Immature natural killer cell (primary cell): ENCODE measurements at regions not wholly inside any gene's neighbourhood (a gene's known extent, or its start where the extent isn't known, plus 50 kb on each side); places are given as distances from the start of the nearest gene placed in this dataset.
"Not testable (repeated sequence)": the region's sequence is repeated elsewhere in the genome, so short reads cannot be mapped to it uniquely, and the experiment has no call there.

Experiments used
- DNase-seq, 3 donors: peaks; one replicate each; pipeline ENCODE4 v3.0.0; 2022; ENCODE audit warnings: mixed read lengths in 1 of 3
- H3K27ac Mint-ChIP-seq, 6 donors: one replicate each; pipeline ENCODE4 v1.8.0; 2020; ENCODE audit warnings: mixed read lengths in 6 of 6, mild to moderate bottlenecking in 5 of 6, inconsistent platforms in 4 of 6, moderate library complexity in 3 of 6
- H3K27me3 Mint-ChIP-seq, 3 donors: one replicate each; pipeline ENCODE4 v1.8.0; 2020 to 2021; ENCODE audit warnings: low read depth in 3 of 3, mild to moderate bottlenecking in 3 of 3, mixed read lengths in 3 of 3, moderate library complexity in 3 of 3, inconsistent platforms in 1 of 3
- H3K36me3 Mint-ChIP-seq, 3 donors: one replicate each; pipeline ENCODE4 v1.8.0; 2020; ENCODE audit warnings: mixed read lengths in 3 of 3, inconsistent platforms in 2 of 3, mild to moderate bottlenecking in 2 of 3
- H3K4me1 Mint-ChIP-seq, 2 donors: one replicate each; pipeline ENCODE4 v1.8.0; 2020; ENCODE audit warnings: inconsistent platforms in 2 of 2, mild to moderate bottlenecking in 2 of 2, mixed read lengths in 2 of 2, moderate library complexity in 1 of 2
- H3K4me3 Mint-ChIP-seq, 5 donors: one replicate each; pipeline ENCODE4 v1.8.0; 2020; ENCODE audit warnings: mild to moderate bottlenecking in 5 of 5, mixed read lengths in 5 of 5, inconsistent platforms in 3 of 5, moderate library complexity in 3 of 5
- H3K9me3 Mint-ChIP-seq, 6 donors: one replicate each; pipeline ENCODE4 v1.8.0; 2020; ENCODE audit warnings: mild to moderate bottlenecking in 6 of 6, mixed read lengths in 6 of 6, inconsistent platforms in 4 of 6, moderate library complexity in 3 of 6

DNA sequence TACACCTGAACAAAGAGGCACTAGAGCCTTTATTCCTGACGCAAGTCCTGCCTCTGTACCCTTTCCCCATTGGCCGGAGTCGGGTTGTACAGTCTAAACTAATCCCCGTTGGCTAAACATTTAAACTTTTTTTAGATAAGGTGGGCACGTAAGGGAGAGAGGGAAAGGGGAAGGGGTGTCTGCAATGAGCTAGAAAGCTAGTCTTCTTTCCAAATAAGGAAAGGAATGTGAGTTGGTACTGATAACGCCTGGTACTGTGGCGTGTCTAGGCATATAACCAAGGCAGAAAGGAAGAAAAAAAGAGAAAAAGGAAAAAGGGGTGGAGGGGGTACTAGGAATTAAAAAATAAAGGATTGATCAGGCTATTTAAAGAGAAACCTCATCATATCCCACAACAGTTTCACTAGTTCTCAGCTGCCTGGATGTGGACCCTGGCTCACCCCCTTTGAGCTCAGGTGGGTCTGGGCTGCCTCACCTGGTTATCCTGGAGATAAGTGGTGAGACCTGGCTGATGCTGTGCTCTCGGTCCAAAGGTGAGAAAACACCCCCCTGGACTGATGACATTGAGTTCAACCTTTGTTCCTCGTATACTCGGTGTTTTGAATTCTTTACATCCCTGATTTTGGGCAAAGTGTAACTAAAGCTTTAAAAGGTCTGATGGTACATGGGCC is 90.9 kb upstream of the EEF2KMT start:
- Mint-ChIP-seq H3K4me3 (no peak overlapping the region), H3K9me3 (no peaks in the 10 kb centered on the region), H3K27ac (no peak overlapping the region), H3K27me3 (peaks cover under 1 to 8% (median 2%) of the 10 kb centered on the region in 3 donors), H3K36me3 (no peaks in the 10 kb centered on the region), H3K4me1 (no peaks in the 10 kb centered on the region)
- DNase-seq, result no peak

GRCh38 chr16:5187402-5187952 is 89.9 kb upstream of the EEF2KMT start:
- Mint-ChIP-seq H3K4me3 (no peak overlapping the region), H3K27ac (no peak overlapping the region), H3K36me3 (no peaks in the 10 kb centered on the region), H3K27me3 (peaks cover 2 to 8% (median 3%) of the 10 kb centered on the region in 3 donors), H3K9me3 (no peaks in the 10 kb centered on the region), H3K4me1 (no peaks in the 10 kb centered on the region)
- no peak for DNase-seq

GRCh38 chr16:5186381-5186903 is 88.8 kb upstream of the EEF2KMT start:
- no peak overlapping the region for H3K4me3 Mint-ChIP-seq
- DNase-seq, result no peak
- H3K4me1 Mint-ChIP-seq, result no peaks in the 10 kb centered on the region
- H3K36me3 Mint-ChIP-seq, result no peaks in the 10 kb centered on the region
- H3K27ac Mint-ChIP-seq, result no peak overlapping the region
- H3K9me3 Mint-ChIP-seq, result no peaks in the 10 kb centered on the region
- peaks cover 0 to 8% (median 3%) of the 10 kb centered on the region in 3 donors for H3K27me3 Mint-ChIP-seq

- H3K27me3 Mint-ChIP-seq, result peaks cover 2 to 20% (median 6%) of the 10 kb centered on the region in 3 donors
- H3K36me3 Mint-ChIP-seq, result peaks cover 0 to 10% (median 0%) of the 10 kb centered on the region in 3 donors
- H3K4me1 Mint-ChIP-seq, result no peaks in the 10 kb centered on the region
- H3K27ac Mint-ChIP-seq, result no peak overlapping the region
- no peak for DNase-seq
- H3K4me3 Mint-ChIP-seq, result no peak overlapping the region
- H3K9me3 Mint-ChIP-seq, result peaks cover 5 to 29% (median 17%) of the 10 kb centered on the region in 6 donors
These were observed 78.9 kb upstream of the EEF2KMT start for GRCh38 chr16:5176505-5176904.

DNA sequence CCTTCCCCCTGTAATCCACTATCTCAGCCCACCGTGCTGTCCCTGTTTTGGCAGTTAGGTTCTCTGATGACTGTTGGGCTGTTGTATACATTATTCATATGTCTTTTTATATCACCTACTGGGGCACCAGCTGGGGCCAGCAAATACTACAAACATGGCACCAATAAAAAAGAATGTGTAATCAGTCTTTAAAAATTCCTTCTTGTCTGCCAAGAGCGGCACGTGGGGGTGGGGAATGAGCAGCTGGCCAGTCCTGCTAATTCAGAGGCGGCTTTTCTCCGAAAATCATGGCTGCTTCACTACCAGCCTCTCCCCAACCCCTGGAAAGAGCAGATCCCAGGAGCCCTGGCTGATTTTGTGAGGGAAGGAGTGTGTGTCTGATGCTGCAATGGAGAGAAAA is 77.7 kb upstream of the EEF2KMT start:
- no peak overlapping the region for H3K27ac Mint-ChIP-seq
- H3K4me3 Mint-ChIP-seq, result no peak overlapping the region
- no peak for DNase-seq
- peaks cover 0 to 18% (median 4%) of the 10 kb centered on the region in 3 donors for H3K27me3 Mint-ChIP-seq
- H3K36me3 Mint-ChIP-seq, result peaks cover 0 to 10% (median 0%) of the 10 kb centered on the region in 3 donors
- H3K4me1 Mint-ChIP-seq, result no peaks in the 10 kb centered on the region
- H3K9me3 Mint-ChIP-seq, result peaks cover 5 to 29% (median 12%) of the 10 kb centered on the region in 6 donors

DNA sequence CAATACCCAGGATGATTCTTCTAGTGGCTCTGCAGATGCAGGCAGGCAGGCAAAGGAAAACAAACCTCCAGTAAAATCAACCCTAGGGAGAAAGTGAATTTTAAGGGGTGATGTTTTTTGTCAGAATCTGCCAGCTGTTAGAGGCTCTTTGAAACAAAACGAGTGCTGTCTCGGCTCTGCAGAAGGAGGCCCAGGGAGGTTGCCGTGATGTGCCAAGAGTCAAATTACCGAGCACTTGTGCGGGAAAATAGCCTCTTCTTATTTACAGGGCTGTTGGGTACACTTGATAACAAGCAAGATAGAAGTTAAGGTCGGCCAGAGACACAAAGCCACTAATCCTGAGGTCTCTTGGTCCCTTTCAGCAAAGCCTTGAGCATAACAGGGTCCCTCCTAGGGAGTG is 68.9 kb upstream of the EEF2KMT start:
- Mint-ChIP-seq H3K9me3 (no peaks in the 10 kb centered on the region), H3K4me1 (no peaks in the 10 kb centered on the region), H3K4me3 (no peak overlapping the region), H3K27me3 (peaks cover 3 to 5% (median 5%) of the 10 kb centered on the region in 3 donors), H3K27ac (no peak overlapping the region), H3K36me3 (no peaks in the 10 kb centered on the region)
- DNase-seq, result no peak

GRCh38 chr16:5165429-5165828 is 67.8 kb upstream of the EEF2KMT start:
- not testable (repeated sequence) for H3K27ac Mint-ChIP-seq, H3K4me3 Mint-ChIP-seq, H3K36me3 Mint-ChIP-seq, H3K27me3 Mint-ChIP-seq, DNase-seq, H3K4me1 Mint-ChIP-seq, H3K9me3 Mint-ChIP-seq

DNA sequence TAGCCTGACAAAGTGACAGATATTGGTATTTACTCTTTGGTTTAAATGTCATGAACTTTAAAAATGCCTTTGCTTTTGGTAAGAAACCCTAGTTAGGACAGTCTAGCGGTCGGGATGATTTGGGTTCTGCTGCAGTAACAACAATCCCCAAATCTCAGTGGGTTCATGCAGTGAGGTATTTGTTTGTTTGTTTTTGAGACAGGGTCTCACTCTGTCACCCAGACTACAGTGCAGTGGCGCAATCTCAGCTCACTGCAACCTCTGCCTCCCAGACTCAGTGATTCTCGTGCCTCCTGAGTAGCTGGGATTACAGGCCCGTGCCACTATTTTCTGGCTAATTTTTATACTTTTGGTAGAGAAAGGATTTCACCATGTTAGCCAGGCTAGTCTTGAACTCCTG is 65.2 kb upstream of the EEF2KMT start:
- H3K4me3 Mint-ChIP-seq, H3K27me3 Mint-ChIP-seq, H3K4me1 Mint-ChIP-seq, H3K27ac Mint-ChIP-seq, DNase-seq, H3K36me3 Mint-ChIP-seq, H3K9me3 Mint-ChIP-seq: not testable (repeated sequence)

- not testable (repeated sequence) for DNase-seq, H3K27ac Mint-ChIP-seq, H3K36me3 Mint-ChIP-seq, H3K27me3 Mint-ChIP-seq, H3K4me3 Mint-ChIP-seq, H3K4me1 Mint-ChIP-seq, H3K9me3 Mint-ChIP-seq
These were observed 64.3 kb upstream of the EEF2KMT start for GRCh38 chr16:5161888-5162287.

- H3K27ac Mint-ChIP-seq, result not testable (repeated sequence)
These were observed 62.4 kb upstream of the EEF2KMT start for GRCh38 chr16:5160010-5160409.

DNA sequence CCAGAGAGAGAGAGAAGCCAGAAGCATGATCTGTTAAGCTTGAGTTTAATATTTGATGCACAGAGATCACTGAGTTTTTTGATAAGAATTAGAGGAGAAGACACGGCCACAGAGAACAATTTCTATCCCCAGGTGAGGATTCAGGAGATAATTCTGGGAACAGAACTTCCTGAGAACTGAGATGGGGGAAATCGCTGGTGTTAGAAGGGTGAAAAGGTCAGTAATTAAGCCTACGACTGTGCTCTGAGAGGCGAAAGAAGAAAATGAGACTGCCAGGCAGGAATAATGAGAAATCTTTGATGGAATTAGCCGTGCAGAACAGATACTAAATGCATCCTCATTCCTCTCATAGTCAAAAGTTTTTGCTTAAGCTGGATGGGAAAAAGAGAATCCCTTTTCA is 61.9 kb upstream of the EEF2KMT start:
- peaks cover 0 to 13% (median 4%) of the 10 kb centered on the region in 3 donors for H3K27me3 Mint-ChIP-seq
- not testable (repeated sequence) for H3K4me1 Mint-ChIP-seq, H3K27ac Mint-ChIP-seq, H3K4me3 Mint-ChIP-seq, H3K36me3 Mint-ChIP-seq, DNase-seq, H3K9me3 Mint-ChIP-seq

More at GRCh38 chr16:5160010-5160409, 62.4 kb upstream of the EEF2KMT start:
- H3K4me1 Mint-ChIP-seq, H3K4me3 Mint-ChIP-seq, DNase-seq, H3K36me3 Mint-ChIP-seq, H3K9me3 Mint-ChIP-seq: not testable (repeated sequence)
- H3K27me3 Mint-ChIP-seq, result peaks cover 0 to 13% (median 4%) of the 10 kb centered on the region in 3 donors

GRCh38 chr16:5158494-5158893 is 60.9 kb upstream of the EEF2KMT start:
- no peak for DNase-seq
- Mint-ChIP-seq H3K27me3 (peaks cover 0 to 13% (median 4%) of the 10 kb centered on the region in 3 donors), H3K4me3 (no peak overlapping the region), H3K9me3 (peaks cover 0 to 4% (median 0%) of the 10 kb centered on the region in 6 donors), H3K27ac (no peak overlapping the region), H3K36me3 (no peaks in the 10 kb centered on the region), H3K4me1 (no peaks in the 10 kb centered on the region)

DNA sequence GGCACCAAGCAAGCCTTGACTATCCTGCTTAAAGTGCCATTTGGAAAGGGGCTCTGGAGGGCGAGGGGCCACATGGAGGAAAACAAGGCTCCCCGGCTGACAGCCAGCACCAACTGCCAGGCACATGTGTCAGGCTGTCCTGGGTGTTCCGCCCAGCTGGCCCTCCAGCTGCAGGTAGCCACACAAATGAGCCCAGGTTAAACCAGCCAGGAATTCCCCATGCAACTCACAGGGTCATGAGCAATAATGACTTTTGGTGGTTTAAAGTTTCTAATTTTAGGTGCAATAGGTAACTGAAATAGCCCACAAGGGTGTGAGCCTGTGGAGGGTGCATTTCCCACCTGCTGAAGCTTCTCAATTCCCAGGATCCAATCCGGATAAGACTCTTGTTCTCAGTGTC is 58.9 kb upstream of the EEF2KMT start:
- not testable (repeated sequence) for H3K9me3 Mint-ChIP-seq, H3K36me3 Mint-ChIP-seq, H3K4me1 Mint-ChIP-seq, H3K4me3 Mint-ChIP-seq, DNase-seq, H3K27ac Mint-ChIP-seq
- peaks cover 2 to 13% (median 3%) of the 10 kb centered on the region in 3 donors for H3K27me3 Mint-ChIP-seq

DNA sequence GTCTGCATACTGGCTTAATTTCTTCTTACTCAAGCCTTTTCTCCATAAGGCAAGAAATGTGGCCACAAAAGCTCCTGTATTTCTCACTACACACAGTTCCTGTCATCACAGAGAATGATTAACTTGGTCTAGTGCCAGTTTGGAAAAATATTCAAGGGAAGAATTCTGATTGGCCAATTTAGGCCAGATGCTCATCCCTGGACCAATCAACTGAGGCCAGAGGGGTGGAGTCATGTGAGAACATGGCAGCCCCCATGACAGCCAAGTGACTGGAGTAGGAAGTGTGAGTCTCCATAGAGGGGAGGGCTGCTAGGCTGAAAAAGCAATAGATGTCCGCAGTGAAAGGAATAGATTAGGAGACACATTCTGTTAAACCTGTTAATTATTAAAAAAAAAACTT is 56.4 kb upstream of the EEF2KMT start:
- not testable (repeated sequence) for H3K4me3 Mint-ChIP-seq, H3K4me1 Mint-ChIP-seq, H3K27me3 Mint-ChIP-seq, DNase-seq, H3K36me3 Mint-ChIP-seq, H3K9me3 Mint-ChIP-seq, H3K27ac Mint-ChIP-seq

- not testable (repeated sequence) for H3K27me3 Mint-ChIP-seq, H3K36me3 Mint-ChIP-seq, H3K4me1 Mint-ChIP-seq, H3K4me3 Mint-ChIP-seq, H3K9me3 Mint-ChIP-seq, H3K27ac Mint-ChIP-seq, DNase-seq
These were observed 53.8 kb upstream of the EEF2KMT start for GRCh38 chr16:5151409-5151808.
